ENCODE measurements at regions not wholly inside any gene's neighbourhood (a gene's known extent, or its start where the extent isn't known, plus 50 kb on each side); places are given as distances from the start of the nearest gene placed in this dataset.

DNA sequence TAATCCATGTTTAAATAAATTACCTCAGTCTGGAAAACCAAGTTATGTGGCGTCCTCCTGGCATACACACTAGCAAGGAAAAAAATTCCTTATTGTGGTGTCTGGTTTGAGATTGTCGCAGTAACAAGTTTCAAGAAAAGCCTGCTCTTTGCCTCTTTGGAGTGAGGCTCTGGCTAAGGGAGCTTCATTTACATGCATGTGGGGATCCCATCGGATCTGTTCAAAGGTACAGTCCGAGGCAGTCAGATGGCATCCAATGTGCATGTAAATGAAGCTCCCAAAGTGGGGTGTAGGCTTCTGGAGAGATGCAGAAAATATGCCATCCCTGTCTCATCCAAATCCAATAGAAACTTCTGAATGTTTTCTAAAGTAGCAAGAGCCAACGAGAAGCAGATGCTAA, 199.5 kb upstream of the FBXL4 start:
- TF ChIP-seq, protein P1, sequence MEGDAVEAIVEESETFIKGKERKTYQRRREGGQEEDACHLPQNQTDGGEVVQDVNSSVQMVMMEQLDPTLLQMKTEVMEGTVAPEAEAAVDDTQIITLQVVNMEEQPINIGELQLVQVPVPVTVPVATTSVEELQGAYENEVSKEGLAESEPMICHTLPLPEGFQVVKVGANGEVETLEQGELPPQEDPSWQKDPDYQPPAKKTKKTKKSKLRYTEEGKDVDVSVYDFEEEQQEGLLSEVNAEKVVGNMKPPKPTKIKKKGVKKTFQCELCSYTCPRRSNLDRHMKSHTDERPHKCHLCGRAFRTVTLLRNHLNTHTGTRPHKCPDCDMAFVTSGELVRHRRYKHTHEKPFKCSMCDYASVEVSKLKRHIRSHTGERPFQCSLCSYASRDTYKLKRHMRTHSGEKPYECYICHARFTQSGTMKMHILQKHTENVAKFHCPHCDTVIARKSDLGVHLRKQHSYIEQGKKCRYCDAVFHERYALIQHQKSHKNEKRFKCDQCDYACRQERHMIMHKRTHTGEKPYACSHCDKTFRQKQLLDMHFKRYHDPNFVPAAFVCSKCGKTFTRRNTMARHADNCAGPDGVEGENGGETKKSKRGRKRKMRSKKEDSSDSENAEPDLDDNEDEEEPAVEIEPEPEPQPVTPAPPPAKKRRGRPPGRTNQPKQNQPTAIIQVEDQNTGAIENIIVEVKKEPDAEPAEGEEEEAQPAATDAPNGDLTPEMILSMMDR (conservative IDR thresholded peaks at IDR 0.05): no peak
- H3K27me3 Mint-ChIP-seq (ENCODE audit: low read depth): peaks cover 3% of the 10 kb centered on the region; the same call in 1 of the 2 replicates
- H2BK12ac ChIP-seq (ENCODE audit: insufficient read length, low read depth, low read length): no peak overlapping the region
- no CpG with 5 or more reads among the region's 5 CpGs for WGBS (ENCODE audit: extremely low coverage, insufficient read length, low lambda C conversion rate)
- H3K9me3 ChIP-seq (ENCODE audit: control insufficient read depth, low read depth, low read length): no peaks in the 10 kb centered on the region
- H2BK20ac ChIP-seq (ENCODE audit: low read depth, low read length, poor library complexity, severe bottlenecking): no peak overlapping the region
- H3K14ac ChIP-seq (ENCODE audit: insufficient read depth, low read length): no peak overlapping the region
- peaks cover 2 to 4% of the 10 kb centered on the region in 2 experiments; a peak in 2 of 5 replicates for H3K9me3 Mint-ChIP-seq
- H4K91ac ChIP-seq (ENCODE audit: insufficient read length, low read depth, low read length): no peak overlapping the region
- no peak overlapping the region for H3K56ac ChIP-seq (ENCODE audit: insufficient read length, low read depth, low read length)
- H4K8ac ChIP-seq (replicated peaks; ENCODE audit: insufficient read length, low read depth, low read length): no peak overlapping the region
- H2BK15ac ChIP-seq (ENCODE audit: low read depth, low read length): no peak overlapping the region
- no peaks in the 10 kb centered on the region for H4K20me1 ChIP-seq (ENCODE audit: control insufficient read depth, insufficient read depth, insufficient read length)
- H3K36me3 Mint-ChIP-seq (ENCODE audit: insufficient read depth in 1 of 3, low read depth in 3 of 3): no peaks in the 10 kb centered on the region
- H2AK5ac ChIP-seq (ENCODE audit: insufficient read length, low read length): no peak overlapping the region
- no peak overlapping the region for H3K9ac ChIP-seq (ENCODE audit: extremely low read depth, insufficient read length, low read length)
- no peak overlapping the region for H2AFZ ChIP-seq (ENCODE audit: low read length)
- H2BK120ac ChIP-seq (ENCODE audit: low read depth, low read length, poor library complexity, severe bottlenecking): no peak overlapping the region
- no peak overlapping the region for H3K4me2 ChIP-seq (ENCODE audit: insufficient read depth, insufficient read length, low read length)
- no peaks in the 10 kb centered on the region for H3K4me1 ChIP-seq (ENCODE audit: insufficient read depth, low read length)
- H3K4ac ChIP-seq (ENCODE audit: low read depth, low read length): no peak overlapping the region
- no peak overlapping the region for H2BK5ac ChIP-seq (ENCODE audit: insufficient read length, low read length)
- H3K27me3 ChIP-seq (ENCODE audit: insufficient read depth, low read length): no peaks in the 10 kb centered on the region
- no peak overlapping the region for H3K23ac ChIP-seq (ENCODE audit: insufficient read length, low read depth, low read length)
- no peaks in the 10 kb centered on the region for H3K79me2 ChIP-seq (ENCODE audit: insufficient read depth, low read length)
- H3K27ac ChIP-seq (ENCODE audit: insufficient read length, low read depth, low read length): no peak overlapping the region
- no peak for DNase-seq
- H3K18ac ChIP-seq (ENCODE audit: insufficient read length, low read depth, low read length): no peak overlapping the region
- no peaks in the 10 kb centered on the region for H3K23me2 ChIP-seq (ENCODE audit: insufficient read length, low read depth, low read length, poor library complexity, severe bottlenecking)
- no peak overlapping the region for H4K5ac ChIP-seq (ENCODE audit: insufficient read length, low read depth, low read length)
- no peaks in the 10 kb centered on the region for H3K79me1 ChIP-seq (ENCODE audit: insufficient read depth, low read depth, low read length, poor library complexity, severe bottlenecking)
- no peak overlapping the region for H3T11ph ChIP-seq (ENCODE audit: low read length)
- no peak overlapping the region for H3K4me3 Mint-ChIP-seq
- H3K4me1 Mint-ChIP-seq: peaks cover 8 to 14% of the 10 kb centered on the region in 2 experiments
- no peak overlapping the region for H3K27ac Mint-ChIP-seq
